Activated T-helper 9 cell treated with anti-CD3 and anti-CD28 coated beads, Interleukin-2, amount 50 U/mL, for 16 hours (primary cell): ENCODE measurements at regions not wholly inside any gene's neighbourhood (a gene's known extent, or its start where the extent isn't known, plus 50 kb on each side); places are given as distances from the start of the nearest gene placed in this dataset.
"Not testable (repeated sequence)": the region's sequence is repeated elsewhere in the genome, so short reads cannot be mapped to it uniquely, and the experiment has no call there.

Experiments
- DNase-seq: peaks from one replicate; pipeline ENCODE4 v3.0.0-alpha.2; 2020; ENCODE audit warnings: low read depth

DNA sequence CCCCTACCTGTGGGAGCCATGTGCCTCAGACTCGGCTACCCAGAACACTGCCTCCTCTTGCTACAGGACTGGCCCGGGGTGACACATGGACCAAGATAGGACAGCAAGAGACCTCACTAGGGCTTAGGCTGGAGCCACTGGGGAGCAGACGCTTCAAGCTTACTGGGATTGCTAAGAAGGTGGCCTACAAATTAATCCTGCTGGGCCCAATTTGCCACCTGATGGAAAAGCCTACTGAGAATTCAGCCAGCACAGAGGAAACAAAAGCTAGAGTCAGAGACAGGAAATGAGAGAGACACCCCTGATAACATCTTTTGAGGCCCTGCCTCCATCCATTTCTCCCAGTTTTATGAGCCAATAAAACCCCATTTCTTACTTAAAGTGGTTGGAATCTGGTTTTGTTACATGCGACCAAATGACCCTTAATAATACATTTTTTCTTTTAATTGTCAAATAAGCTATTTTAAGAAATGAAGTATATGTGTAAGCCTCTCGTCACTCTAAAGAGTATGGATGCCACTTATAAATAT lies 282.1 kb downstream of the CXCL12 start:
- no peak for DNase-seq

DNA sequence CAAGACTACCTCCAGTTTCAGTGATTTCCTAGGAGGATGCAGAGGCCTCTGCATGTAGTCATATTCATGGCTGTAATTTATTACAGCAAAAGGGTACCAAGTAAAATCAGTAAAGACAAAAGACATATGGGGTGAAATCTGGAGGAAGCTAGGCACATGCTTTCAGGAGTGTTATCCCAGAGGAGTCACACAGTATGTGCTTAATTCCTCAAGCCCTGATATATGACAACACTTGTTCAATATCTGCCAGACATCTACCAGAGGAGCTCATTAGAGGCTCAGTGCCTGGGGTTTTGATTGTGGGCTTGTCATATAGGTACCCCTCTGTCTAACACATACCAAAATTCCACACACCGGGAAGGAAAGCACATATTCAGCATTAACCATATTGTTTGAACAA lies 283.8 kb downstream of the CXCL12 start:
- no peak for DNase-seq

DNA sequence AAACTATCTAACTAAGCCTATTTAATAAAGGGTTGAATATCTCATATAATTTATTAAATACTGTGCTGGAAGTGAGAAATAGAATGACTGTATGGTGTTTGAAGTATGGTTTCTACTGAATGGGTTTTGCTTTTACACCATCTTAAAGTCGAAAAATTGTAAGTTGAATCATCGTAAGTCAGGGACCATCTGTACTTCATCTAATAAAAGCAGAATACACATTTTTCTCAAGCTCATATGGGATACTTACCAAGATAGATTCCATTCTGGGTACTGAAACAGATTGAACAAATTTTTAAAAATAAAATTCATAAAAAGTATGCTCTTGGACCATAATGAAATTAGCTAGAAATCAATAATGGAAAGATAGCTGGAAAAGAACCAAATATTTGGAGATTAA lies 285.4 kb downstream of the CXCL12 start:
- DNase-seq = no peak

DNA sequence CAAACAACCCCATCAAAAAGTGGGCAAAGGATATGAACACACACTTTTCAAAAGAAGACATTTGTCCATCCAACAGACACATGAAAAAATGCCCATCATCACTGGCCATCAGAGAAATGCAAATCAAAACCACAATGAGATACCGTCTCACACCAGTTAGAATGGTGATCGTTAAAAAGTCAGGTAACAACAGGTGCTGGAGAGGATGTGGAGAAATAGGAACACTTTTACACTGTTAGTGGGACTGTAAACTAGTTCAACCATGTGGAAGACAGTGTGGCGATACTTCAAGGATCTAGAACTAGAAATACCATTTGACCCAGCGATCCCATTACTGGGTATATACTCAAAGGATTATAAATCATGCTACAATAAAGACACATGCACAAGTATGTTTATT lies 288.7 kb downstream of the CXCL12 start:
- not testable (repeated sequence) for DNase-seq

DNA sequence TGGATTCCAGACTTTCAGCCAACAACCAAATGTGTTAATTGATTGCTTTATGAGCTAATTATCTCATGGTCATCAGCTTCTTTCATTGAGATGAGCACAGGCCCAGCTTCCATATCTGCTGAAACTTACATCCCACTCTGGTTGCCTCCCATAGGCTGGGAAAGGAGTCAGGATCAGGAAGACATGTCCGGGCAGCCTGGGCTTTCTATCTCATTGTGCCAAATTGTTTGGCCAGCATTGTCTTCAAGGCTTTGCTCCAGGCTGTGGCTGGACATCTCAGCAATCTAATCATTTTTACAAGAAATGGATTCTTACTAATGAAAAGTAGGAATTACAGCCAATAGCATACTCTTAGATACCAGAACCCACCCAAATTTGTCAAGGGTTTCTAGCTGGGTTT lies 295.2 kb downstream of the CXCL12 start:
- no peak for DNase-seq

DNA sequence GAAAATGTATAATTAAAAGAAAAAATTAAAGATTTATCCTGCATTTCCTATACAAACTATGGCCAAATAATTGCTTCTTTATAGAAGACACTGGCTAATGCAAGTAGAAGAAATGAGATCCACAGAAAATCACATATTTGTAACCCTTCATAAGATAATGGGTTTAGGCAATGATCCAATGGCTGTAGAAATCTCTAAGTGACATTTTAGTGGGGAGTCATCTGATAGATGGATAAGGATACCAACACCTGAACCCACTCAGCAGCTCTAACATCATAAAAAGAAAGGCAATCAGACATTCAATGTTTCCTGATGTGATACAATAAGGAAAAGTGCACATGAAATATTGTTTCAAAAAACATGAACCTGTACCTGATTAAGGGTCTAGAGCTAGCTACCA lies 297.5 kb downstream of the CXCL12 start:
- no peak for DNase-seq

DNA sequence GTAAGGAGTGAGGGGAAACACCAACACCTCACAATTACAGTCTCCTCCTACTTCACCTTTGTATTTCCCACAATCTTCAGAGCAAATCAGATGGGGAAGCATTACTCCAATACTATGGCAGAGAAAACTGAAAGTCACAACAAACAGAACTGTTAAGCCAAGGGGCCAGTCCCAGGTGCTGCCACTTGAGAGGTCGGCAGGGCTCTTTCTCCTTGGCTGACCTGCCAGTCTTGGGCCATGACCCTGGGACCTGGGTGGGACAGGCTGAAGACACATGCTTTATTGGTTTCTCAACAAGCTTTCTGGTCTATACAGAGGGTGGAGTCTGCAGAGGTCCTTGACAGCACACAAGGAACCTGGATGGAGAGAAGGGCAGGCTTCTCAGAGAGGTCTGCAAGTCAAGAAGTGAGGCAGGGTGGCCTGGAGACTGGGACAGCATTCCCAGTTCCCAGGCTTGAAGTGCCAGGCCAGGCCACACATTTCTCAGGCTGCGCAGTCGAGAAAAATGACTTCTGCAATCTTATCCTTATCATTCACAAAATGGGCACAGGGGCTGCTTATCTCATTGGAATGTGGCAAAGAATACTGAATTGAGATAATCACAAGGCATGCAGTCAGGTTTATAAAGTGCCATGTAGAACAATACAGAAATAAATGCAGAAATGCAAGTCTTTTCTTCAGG lies 301.0 kb downstream of the CXCL12 start:
- DNase-seq = no peak

DNA sequence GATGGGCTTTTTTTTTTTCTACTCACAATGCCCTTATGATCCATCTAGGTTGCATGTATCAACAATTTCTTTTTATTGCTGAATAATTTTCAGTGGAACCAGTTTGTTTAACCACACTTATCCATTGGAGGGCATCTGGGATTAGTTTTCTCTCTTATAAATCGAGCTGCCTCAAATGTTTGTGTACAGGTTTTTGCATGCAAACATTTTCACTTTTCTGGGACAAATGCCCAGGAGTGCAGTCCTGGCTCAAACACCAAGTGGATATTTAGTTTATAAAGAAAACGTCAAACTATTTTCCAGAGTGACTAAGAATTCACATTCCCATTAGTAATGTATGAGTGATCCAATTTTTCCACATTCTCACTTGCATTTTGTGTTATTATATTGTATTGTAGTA lies 313.4 kb downstream of the CXCL12 start:
- no peak for DNase-seq

DNA sequence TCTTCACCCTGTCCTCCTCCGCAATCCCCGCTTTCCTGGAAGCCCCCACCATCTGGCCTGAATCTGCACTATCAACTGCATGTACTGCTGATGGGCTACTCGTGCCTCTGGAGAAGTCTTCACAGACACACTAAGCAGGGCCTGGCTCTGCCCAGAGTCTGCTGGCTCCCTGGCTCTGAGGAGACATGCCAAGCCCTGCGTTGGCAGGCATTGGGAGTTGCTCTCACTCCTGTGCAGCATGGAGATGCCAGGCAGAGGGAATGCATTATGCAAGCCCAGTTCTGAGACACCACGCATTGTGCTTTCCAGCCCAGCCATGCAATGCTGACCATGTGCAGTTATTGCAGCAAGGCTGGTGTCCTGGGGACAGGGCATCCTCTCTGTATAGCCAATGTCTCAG lies 314.6 kb downstream of the CXCL12 start:
- DNase-seq = no peak

DNA sequence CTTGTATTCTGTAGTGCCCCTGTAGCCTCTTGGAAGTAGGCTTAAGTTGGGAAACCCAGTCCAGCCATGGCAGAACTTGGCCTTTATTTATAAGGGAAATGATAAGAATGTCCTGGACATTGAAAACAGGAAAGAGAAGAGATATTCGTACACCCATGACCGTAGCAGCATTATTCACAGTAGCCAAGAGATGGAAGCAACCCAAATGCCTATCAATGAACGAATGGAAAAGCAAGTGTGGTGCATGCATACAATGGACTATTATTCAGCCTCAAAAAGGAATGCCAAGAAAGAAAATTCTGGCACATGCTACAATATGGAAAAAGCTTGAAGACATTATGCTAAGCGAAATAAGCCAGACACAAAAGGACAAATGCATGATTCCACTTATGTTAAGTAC lies 315.3 kb downstream of the CXCL12 start:
- DNase-seq = no peak

DNA sequence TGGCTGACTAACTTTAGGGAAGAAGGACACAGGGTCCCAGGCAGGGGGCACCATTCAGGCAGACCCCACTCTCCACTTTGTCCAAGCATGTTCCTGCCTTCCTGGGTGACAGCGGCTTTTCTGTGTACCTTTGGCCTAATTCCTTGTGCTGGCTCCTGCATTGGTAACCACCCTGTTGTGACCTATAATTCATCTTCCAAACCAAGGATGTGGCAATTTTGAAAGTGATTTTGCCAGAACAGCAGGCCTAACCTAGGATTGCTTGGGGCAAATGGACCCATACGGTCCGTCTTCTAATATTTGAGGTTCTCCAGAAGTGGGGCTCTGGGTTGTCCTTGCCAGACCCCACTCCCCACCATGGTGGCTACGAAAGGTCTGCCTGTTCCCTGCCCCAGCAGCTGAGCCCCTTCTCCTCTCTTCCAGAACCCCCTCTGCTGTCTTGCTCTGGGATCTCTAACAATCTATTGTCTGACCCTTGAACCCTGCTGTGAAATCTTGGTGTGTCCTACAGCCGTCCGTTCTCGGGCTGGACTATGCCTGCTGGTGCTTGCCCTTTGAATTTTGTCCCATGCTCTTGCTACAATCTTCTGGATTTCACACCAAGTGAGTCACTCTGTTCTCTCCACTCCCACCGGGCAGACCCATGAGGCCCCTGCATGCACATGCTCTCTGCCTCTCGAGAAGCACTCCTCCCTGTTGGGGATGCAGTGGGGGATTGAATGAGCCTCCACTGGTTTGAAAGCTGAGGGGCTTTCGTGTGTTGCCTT lies 316.0 kb downstream of the CXCL12 start:
- no peak for DNase-seq

DNA sequence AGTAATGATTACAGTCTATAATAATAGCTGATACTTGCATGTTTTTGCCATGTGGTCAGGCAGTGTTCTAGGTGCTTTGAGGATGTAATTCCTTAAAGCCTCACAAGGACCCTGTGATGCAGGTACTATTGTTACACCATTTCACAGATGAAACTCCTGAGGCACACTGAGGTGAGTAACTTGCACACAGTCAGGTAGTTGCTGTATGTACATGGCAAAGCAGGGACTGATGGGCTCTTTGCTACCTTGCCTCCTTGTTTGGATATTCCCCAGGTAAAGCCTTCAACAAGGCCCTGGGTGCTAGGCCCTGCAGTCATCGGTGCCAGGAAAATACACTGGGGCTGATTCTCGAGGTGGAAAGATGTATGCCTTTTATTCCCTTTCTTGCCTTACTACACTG lies 317.5 kb downstream of the CXCL12 start:
- DNase-seq = no peak

DNA sequence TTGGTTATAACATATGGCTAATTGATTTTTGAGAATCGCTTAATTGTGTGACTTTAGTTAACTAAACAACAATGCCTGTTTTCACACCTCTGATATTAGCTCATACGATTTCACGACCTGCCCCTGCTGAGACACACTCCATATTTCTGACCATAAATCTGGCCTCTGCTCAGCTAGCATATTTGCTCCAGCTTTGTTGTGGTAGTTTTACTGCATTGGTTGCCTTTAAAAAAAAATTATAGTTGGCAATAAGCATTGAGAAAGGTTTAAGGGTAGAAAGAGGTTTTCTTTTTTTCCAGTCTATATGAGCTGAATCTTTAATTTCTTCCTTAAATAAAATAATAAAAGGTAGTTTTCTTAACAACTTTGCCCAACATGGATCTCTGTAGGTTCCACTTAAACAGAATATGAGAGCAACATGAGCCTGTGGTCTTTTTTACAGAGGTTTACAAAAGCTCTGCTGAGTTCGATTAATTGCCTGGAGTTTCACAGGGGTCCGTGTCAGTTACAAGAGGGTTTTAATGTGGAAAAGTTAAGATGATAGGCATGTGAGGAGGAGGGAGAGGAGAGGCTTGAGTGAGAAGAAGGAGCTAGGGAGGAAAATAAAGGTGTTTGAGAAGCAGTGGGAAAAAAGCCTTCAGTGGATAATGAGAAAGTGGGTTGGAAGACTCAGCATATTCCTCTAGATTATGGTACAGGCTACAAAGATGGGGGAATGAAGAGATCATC lies 318.2 kb downstream of the CXCL12 start:
- DNase-seq = no peak

DNA sequence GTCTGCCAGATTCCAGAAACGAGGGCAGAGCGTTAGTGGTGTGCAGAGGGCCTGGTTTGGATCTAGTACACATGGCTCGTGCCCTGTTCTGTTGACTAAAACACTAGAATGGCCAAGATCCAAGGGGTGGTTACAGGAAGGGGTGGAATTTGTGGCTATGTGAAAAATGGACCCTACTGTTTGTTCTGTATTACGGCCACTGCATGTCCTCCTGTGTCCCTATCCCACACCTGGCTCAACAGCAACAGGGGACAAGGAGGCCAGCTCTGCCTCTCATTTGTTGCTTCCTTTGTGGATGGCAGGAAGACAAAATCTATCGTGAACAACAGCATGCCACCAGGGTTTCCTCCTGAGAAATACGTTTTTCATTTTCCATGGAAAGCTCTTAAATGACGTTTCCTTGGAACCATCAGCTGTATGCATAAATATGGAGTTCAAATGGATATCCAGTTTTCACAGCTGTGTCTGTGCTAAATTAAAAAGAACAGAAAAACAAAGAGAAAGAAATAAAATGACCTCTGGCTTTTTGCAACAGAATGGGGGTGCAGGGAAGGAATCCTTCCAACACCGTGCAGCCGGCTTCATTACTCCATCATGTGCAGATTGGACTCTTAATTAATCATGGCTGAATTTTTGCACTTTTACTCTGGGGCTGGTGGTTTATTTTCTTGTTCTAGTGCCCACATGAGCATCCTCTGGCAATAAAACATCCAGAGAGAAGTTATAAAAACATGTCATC lies 318.9 kb downstream of the CXCL12 start:
- DNase-seq = no peak

DNA sequence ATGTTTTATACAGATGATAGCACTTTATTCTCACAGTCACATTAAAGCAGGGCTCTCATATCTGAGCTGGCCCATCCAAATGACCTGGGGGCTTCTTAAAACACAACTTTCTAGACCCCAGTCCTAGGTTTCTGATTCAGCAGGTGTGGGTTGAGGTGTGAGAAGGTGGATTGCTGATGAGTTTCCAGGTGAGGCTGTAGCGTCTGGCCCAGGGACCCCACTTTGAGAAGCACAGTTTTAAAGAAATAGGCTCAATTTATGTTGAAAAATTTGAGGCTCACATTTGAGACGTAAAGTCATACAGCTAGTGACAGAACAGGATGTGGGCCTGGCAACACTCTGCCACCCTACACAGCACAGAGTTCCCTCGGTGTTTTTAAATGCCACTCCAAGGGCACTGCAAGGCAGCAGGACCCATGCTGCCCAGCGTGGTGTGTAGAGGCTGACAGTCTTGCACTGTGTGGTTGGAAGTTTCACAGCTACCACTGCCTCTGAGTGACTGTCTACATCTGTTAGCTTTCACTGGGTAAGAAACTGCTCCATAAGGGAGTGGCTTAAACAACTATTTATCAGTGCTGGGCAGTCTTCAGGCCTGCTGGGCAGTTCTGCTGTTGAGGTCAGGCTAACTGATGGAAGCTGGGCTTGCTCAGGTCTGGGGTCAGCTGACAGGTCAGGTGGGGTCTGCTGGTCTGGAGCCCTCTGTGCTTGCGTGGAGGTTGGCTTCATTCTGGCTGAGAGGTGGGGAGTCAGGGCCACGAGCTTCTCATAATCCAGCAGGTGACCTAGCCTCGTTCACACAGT lies 319.7 kb downstream of the CXCL12 start:
- no peak for DNase-seq

DNA sequence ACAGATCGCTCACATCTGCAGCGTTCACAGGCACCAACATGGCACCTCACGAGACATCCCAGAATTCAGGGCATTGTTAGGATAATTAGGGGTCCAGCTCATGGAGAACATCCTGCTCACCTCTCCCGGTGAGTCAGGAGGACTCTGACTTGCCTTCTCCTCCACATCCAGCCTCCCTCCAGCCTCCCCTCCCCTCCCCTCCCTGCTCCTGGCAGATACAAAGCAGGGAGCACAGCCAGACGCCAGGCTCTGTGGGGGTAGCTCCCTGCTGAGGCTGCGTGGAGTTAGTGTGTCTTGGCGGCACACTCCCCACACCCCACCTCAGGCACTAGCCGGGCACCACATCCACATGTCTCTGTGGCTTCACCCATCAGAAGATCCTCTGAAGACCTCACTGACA lies 320.6 kb downstream of the CXCL12 start:
- no peak for DNase-seq

DNA sequence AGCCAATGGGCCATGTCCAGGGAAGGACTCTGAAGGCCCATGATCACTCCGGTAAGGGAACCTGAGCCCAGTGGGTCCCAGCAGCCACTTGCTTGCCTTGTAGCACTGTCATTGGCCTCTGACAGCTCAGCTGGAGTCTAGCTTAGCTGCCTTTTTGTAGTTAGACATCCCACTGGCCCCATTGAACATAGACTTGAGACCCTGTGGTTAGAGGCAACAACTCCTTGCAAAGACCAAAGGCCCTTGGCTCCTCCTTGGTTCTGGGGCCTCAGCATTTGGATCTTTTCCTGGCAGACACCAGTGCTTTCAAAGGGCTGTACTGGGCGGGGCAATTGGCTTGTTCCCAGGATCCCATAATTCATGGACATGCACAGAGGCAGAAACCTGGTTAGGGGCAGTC lies 321.2 kb downstream of the CXCL12 start:
- DNase-seq = no peak

DNA sequence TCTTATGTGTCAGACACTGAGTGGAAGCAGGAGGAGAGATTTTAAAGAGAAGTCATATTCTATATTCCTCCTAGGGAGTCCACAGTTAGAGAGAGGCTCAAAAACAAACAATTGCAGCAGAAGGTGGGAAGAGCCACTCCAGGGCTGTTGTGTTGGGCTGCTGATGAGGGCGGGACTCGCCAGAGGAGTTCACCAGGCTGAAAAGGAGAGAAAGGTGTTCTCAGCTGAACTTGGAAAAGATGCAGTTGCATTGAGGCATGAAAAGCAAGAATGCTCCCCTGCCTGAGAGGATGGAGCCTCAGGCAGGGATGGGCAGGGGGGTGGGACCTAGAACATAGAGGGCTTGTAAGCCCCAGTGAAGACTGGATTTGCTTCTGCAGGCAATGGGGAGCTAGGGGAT lies 324.2 kb downstream of the CXCL12 start:
- no peak for DNase-seq

DNA sequence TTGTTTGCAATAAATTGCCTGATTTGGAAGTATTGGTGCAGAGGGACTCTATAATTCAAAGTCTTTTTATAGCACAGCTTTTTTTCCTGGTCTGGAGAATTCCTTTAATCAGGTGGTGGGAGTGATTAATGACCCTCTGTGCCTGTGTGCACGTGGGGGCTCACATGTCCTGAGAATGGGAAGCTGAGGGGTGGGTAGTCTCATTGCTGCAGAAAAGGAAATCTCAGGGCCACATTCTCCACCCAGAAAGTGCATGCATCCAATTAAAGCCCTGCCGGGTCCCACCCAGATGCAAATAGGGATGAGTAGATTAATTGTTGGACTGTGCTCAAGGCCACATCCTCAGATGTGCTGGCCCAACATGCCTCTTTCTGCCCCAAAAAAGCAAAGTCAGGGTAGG lies 324.7 kb downstream of the CXCL12 start:
- no peak for DNase-seq

DNA sequence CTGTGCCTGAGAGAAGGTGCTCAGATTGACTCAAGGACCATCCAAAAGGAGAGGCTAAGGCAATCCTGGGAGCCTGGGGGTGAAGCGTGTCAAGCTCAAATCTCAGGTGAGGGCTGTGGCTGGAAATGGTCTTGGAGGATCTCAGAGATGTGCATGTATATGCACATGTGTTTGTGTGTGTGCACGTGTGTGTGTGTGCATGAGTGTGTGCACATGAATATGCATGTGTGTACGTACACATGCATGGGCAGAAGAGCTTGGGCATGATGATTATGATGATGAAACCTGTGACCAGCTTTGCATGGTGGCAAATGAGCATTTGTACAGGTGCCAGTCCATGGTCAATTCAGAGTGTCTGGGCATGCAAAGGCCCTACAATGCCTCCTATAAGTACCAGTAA lies 326.6 kb downstream of the CXCL12 start:
- DNase-seq = no peak
